ENCODE measurements at regions not wholly inside any gene's neighbourhood (a gene's known extent, or its start where the extent isn't known, plus 50 kb on each side); places are given as distances from the start of the nearest gene placed in this dataset.
A peak's percentile ranks its signal among the peaks of the same experiment; 100 is the strongest.

GRCh38 chr5:110106750-110107149, 417.0 kb downstream of the MAN2A1 start:
- Histone ChIP-seq H3K4me1 (peaks cover 0 to 16% of the 10 kb centered on the region in 2 donors), H3K4me3 (no peak overlapping the region), H3K9me3 (no peaks in the 10 kb centered on the region), H3K27me3 (no peaks in the 10 kb centered on the region), H3K36me3 (no peaks in the 10 kb centered on the region), H3K27ac (no peak overlapping the region)
- TF ChIP-seq, protein P1, sequence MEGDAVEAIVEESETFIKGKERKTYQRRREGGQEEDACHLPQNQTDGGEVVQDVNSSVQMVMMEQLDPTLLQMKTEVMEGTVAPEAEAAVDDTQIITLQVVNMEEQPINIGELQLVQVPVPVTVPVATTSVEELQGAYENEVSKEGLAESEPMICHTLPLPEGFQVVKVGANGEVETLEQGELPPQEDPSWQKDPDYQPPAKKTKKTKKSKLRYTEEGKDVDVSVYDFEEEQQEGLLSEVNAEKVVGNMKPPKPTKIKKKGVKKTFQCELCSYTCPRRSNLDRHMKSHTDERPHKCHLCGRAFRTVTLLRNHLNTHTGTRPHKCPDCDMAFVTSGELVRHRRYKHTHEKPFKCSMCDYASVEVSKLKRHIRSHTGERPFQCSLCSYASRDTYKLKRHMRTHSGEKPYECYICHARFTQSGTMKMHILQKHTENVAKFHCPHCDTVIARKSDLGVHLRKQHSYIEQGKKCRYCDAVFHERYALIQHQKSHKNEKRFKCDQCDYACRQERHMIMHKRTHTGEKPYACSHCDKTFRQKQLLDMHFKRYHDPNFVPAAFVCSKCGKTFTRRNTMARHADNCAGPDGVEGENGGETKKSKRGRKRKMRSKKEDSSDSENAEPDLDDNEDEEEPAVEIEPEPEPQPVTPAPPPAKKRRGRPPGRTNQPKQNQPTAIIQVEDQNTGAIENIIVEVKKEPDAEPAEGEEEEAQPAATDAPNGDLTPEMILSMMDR (IDR thresholded peaks at IDR 0.05), result no peak
- intact Hi-C loops (cut with DNase I), result loop anchor here (5.0 kb wide), 2 partner anchors 54 to 104 kb away; no protein-coding TSS in a partner anchor
- no peak for DNase-seq (ENCODE audit: low spot score in 2 of 2)

DNA sequence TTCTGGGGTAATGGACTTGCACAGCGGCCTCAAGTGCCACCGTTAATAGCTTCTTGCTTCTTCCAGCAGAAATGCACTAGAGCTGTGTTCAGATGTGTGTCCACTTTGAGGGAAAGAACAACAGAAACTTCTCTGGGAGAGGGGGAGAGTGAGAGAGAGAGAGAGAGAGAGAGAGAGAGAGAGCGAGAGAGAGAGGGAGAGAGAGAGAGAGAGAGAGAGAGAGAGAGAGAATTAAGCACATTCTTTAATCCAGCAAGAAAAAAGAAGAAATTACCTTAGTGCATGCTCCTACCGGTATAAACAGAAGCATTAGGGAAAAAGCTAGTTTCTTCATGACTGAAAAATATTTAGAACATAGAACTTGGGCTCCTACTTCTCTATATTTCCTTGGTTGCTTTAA, 418.8 kb downstream of the MAN2A1 start:
- peak overlapping the region in 1 of 2 donors; percentile 23 for H3K4me3 ChIP-seq
- H3K27me3 ChIP-seq, result no peaks in the 10 kb centered on the region
- peak overlapping the region in 1 of 2 donors; percentile 9 for H3K27ac ChIP-seq
- TF ChIP-seq, protein P1 (IDR thresholded peaks at IDR 0.05), result peak in 1 of 3 experiments; percentile 32
- peaks cover 0 to 16% of the 10 kb centered on the region in 2 donors for H3K4me1 ChIP-seq
- no peaks in the 10 kb centered on the region for H3K36me3 ChIP-seq
- no peak for DNase-seq (ENCODE audit: low spot score in 2 of 2)
- no peaks in the 10 kb centered on the region for H3K9me3 ChIP-seq
- intact Hi-C loops (cut with DNase I), result loop anchor here (5.0 kb wide), 2 partner anchors 56 to 106 kb away; no protein-coding TSS in a partner anchor

DNA sequence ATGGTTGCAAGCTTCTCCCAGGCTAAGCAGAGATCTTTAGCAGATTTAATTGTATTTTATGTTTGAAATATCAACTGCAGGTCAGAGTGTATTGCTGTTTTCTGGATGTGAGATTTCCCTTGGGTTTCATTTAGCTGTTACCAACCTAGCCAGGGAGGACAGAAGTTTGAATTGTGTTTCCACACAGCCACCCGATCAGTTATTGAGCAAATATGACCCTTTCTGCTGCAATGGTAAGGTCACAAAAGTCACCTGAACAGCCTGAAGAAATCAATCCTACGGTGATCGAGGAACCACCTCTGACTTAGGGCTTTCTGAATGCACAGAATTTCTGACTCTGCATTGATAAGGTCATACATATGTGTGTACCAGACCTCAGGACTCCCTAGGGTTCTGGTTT, 419.9 kb downstream of the MAN2A1 start:
- Histone ChIP-seq H3K36me3 (no peaks in the 10 kb centered on the region), H3K4me3 (no peak overlapping the region), H3K27me3 (no peaks in the 10 kb centered on the region), H3K9me3 (no peaks in the 10 kb centered on the region), H3K4me1 (peaks cover 0 to 14% of the 10 kb centered on the region in 2 donors), H3K27ac (no peak overlapping the region)
- TF ChIP-seq, protein P1 (IDR thresholded peaks at IDR 0.05), result no peak
- intact Hi-C loops (cut with DNase I), result loop anchor here (5.0 kb wide), 2 partner anchors 57 to 107 kb away; no protein-coding TSS in a partner anchor
- no peak for DNase-seq (ENCODE audit: low spot score in 2 of 2)

GRCh38 chr5:110112348-110112747, 422.6 kb downstream of the MAN2A1 start:
- TF ChIP-seq, protein P1 (IDR thresholded peaks at IDR 0.05), result no peak
- intact Hi-C loops (cut with DNase I), result no loop called here
- peaks cover 0 to 4% of the 10 kb centered on the region in 2 donors for H3K4me1 ChIP-seq

DNA sequence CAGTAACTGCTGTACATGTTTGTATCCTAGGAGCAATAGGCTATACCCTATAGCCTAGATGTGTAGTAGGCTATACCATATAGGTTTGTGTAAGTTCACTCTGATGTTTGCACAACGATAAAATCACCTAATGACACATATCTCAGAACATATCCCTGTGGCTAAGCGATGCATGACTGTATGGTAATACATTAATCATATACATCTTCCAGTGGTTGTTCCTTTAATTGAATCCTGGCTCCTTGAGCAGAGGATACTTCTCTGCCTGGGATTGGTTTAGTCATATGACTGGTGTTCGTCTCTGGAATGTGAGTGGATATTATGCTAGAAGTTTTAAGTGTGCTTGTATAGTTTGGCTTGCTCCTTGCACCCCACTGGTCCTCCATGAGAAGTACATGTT, 425.8 kb downstream of the MAN2A1 start:
- TF ChIP-seq, protein P1 (IDR thresholded peaks at IDR 0.05), result no peak
- no peaks in the 10 kb centered on the region for H3K27me3 ChIP-seq
- H3K27ac ChIP-seq, result no peak overlapping the region
- no peak for DNase-seq (ENCODE audit: low spot score in 2 of 2)
- no peaks in the 10 kb centered on the region for H3K4me1 ChIP-seq
- intact Hi-C loops (cut with DNase I), result no loop called here
- peaks cover 0 to 7% of the 10 kb centered on the region in 2 donors for H3K9me3 ChIP-seq
- no peak overlapping the region for H3K4me3 ChIP-seq
- H3K36me3 ChIP-seq, result no peaks in the 10 kb centered on the region

More at GRCh38 chr5:110112348-110112747, 422.6 kb downstream of the MAN2A1 start:
- Histone ChIP-seq H3K4me3 (no peak overlapping the region), H3K36me3 (no peaks in the 10 kb centered on the region), H3K9me3 (no peaks in the 10 kb centered on the region), H3K27me3 (no peaks in the 10 kb centered on the region), H3K27ac (no peak overlapping the region)
- no peak for DNase-seq (ENCODE audit: low spot score in 2 of 2)

DNA sequence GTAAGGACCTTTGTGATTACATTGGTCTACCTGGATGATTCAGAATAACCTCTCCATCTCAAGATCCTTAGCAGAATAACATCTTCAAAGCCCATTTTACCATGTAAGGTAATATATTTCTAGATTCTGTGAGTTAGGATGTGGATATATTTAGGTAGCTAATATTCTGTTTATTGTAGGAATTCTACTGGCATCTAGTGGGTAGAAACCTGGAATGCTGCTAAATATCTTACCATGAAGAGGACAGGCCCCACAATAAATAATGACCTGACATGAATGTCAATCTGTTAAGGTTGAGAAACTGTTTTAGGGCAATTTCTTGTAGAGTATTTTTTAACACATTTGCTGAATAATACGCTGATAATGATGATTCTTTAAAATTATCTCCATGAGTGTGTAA, 426.8 kb downstream of the MAN2A1 start:
- H3K27ac ChIP-seq, result no peak overlapping the region
- no peak for DNase-seq (ENCODE audit: low spot score in 2 of 2)
- H3K4me1 ChIP-seq, result no peaks in the 10 kb centered on the region
- no peaks in the 10 kb centered on the region for H3K27me3 ChIP-seq
- TF ChIP-seq, protein P1 (IDR thresholded peaks at IDR 0.05), result no peak
- intact Hi-C loops (cut with DNase I), result no loop called here
- H3K9me3 ChIP-seq, result peaks cover 0 to 7% of the 10 kb centered on the region in 2 donors
- no peaks in the 10 kb centered on the region for H3K36me3 ChIP-seq
- H3K4me3 ChIP-seq, result no peak overlapping the region
